GM12875 (cell line): ENCODE measurements at regions not wholly inside any gene's neighbourhood (a gene's known extent, or its start where the extent isn't known, plus 50 kb on each side); places are given as distances from the start of the nearest gene placed in this dataset.

Experiments used
- H3K4me3 ChIP-seq: one replicate; pipeline ENCODE4 v1.5.1; 2011; ENCODE audit warnings: low read depth, low read length, control low read depth
- CTCF ChIP-seq: IDR thresholded peaks from 2 replicates; pipeline ENCODE4 v1.5.1; 2011; ENCODE audit warnings: low read depth, mild to moderate bottlenecking, control low read depth, inconsistent platforms, low read length, moderate library complexity, borderline replicate concordance; ENCODE audit not compliant: insufficient read depth

- no peak overlapping the region for H3K4me3 ChIP-seq
- TF ChIP-seq CTCF = no peak
Measured at GRCh38 chr14:101114726-101115515, 211.4 kb upstream of the RTL1 start.

DNA sequence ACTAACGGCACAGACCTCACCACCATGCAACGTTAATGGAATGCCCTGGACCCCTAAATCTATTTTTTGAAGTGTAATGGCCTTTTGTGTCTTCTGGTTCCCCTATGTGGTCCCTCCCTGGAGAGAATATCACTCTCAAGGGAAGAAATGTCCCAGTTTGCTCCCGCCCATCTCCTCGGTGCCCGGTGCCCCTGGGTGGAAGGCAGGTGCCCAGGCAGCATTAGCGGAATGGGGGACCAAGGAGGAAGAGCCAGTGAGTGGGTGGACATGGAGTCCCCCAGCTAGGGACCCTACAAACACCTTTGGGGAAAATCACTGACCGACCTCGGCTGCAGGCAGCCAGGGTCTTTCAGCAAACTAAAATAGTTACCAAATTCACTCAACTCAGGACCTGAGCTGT is 212.1 kb upstream of the RTL1 start:
- no peak for TF ChIP-seq CTCF

GRCh38 chr14:101116065-101116464 is 212.5 kb upstream of the RTL1 start:
- TF ChIP-seq CTCF = no peak
- H3K4me3 ChIP-seq = no peak overlapping the region

More for the DNA sequence above, 212.1 kb upstream of the RTL1 start:
- H3K4me3 ChIP-seq = no peak overlapping the region

- no peak for TF ChIP-seq CTCF
- H3K4me3 ChIP-seq = no peak overlapping the region
Measured at GRCh38 chr14:101116486-101117130, 213.1 kb upstream of the RTL1 start.

DNA sequence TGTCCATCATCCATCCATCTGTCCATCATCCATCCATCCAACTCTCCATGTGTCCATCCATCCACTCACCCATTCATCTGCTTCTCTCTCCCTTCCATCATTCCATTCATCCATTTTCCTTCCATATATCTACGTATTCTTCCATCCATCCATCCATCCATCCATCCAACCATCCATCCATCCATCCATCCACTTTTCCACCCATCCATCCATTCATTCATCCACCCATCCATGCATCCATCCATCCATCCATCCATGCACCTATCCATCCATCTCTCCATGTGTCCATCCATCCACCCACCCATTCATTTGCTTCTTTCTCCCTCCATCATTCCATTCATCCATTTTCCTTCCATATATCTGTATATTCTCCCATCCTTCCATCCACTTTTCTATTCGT is 214.0 kb upstream of the RTL1 start:
- TF ChIP-seq CTCF = no peak
- no peak overlapping the region for H3K4me3 ChIP-seq

GRCh38 chr14:101118233-101118632 is 214.7 kb upstream of the RTL1 start:
- no peak for TF ChIP-seq CTCF
- no peak overlapping the region for H3K4me3 ChIP-seq
